Right atrium auricular region (tissue), 2 donors: ENCODE measurements at regions not wholly inside any gene's neighbourhood (a gene's known extent, or its start where the extent isn't known, plus 50 kb on each side); places are given as distances from the start of the nearest gene placed in this dataset.

Experiments
- DNase-seq: peaks from one replicate; pipeline ENCODE4 v3.0.0-alpha.2; 2019; ENCODE audit warnings: low spot score
- H3K27ac ChIP-seq, 2 donors: fragments of 200-600 bp; sonication (generic); 1 replicate in 1 of 2; 2 replicates in 1 of 2; pipeline ENCODE4 v1.5.1; 2016 to 2019
- H3K27me3 ChIP-seq, 2 donors: fragments of 200-600 bp; sonication (generic); one replicate each; pipeline versions ENCODE4 v1.5.1 to v1.6.0; 2017 to 2019
- H3K36me3 ChIP-seq: fragments of 200-600 bp; sonication (generic); one replicate; pipeline ENCODE4 v1.5.1; 2016
- H3K4me1 ChIP-seq, 2 donors: fragments of 200-600 bp; sonication (generic); one replicate each; pipeline versions ENCODE4 v1.5.1 to v1.6.0; 2017 to 2019
- H3K4me3 ChIP-seq, 2 donors: fragments of 200-600 bp; sonication (generic); 1 replicate in 1 of 2; 2 replicates in 1 of 2; pipeline ENCODE4 v1.5.1; 2017 to 2019; ENCODE audit warnings: mild to moderate bottlenecking in 1 of 2, moderate library complexity in 1 of 2
- H3K9me3 ChIP-seq, 2 donors: fragments of 200-600 bp; sonication (generic); one replicate each; pipeline ENCODE4 v1.5.1; 2019
- CTCF ChIP-seq, 2 donors: fragments of 200-600 bp; sonication (generic); IDR thresholded peaks; one replicate each; pipeline ENCODE4 v1.5.1; 2019; ENCODE audit warnings: antibody characterized with exemption in 2 of 2

- H3K36me3 ChIP-seq, result no peaks in the 10 kb centered on the region
- no peak overlapping the region for H3K27ac ChIP-seq
- TF ChIP-seq CTCF (IDR thresholded peaks at IDR 0.05), result no peak
- H3K4me3 ChIP-seq, result no peak overlapping the region
- no peaks in the 10 kb centered on the region for H3K9me3 ChIP-seq
- H3K27me3 ChIP-seq, result no peaks in the 10 kb centered on the region
- no peaks in the 10 kb centered on the region for H3K4me1 ChIP-seq
- no peak for DNase-seq
Measured at GRCh38 chr10:32163071-32163761, 107.0 kb upstream of the KIF5B start.

GRCh38 chr10:32161586-32161985 lies 105.4 kb upstream of the KIF5B start:
- no peaks in the 10 kb centered on the region for H3K4me1 ChIP-seq
- H3K36me3 ChIP-seq, result no peaks in the 10 kb centered on the region
- no peak for DNase-seq
- no peaks in the 10 kb centered on the region for H3K9me3 ChIP-seq
- no peak for TF ChIP-seq CTCF (IDR thresholded peaks at IDR 0.05)
- H3K27me3 ChIP-seq, result no peaks in the 10 kb centered on the region
- H3K27ac ChIP-seq, result no peak overlapping the region
- no peak overlapping the region for H3K4me3 ChIP-seq

- no peak for DNase-seq
- Histone ChIP-seq H3K36me3 (no peaks in the 10 kb centered on the region), H3K27ac (no peak overlapping the region), H3K27me3 (no peaks in the 10 kb centered on the region), H3K9me3 (no peaks in the 10 kb centered on the region), H3K4me3 (no peak overlapping the region), H3K4me1 (no peaks in the 10 kb centered on the region)
- no peak for TF ChIP-seq CTCF (IDR thresholded peaks at IDR 0.05)
Measured at GRCh38 chr10:32160864-32161263, 104.6 kb upstream of the KIF5B start.

- no peak overlapping the region for H3K4me3 ChIP-seq
- no peaks in the 10 kb centered on the region for H3K4me1 ChIP-seq
- no peak for TF ChIP-seq CTCF (IDR thresholded peaks at IDR 0.05)
- no peak for DNase-seq
- H3K36me3 ChIP-seq, result no peaks in the 10 kb centered on the region
- H3K9me3 ChIP-seq, result no peaks in the 10 kb centered on the region
- no peaks in the 10 kb centered on the region for H3K27me3 ChIP-seq
- H3K27ac ChIP-seq, result no peak overlapping the region
Measured at GRCh38 chr10:32159264-32159663, 103.0 kb upstream of the KIF5B start.

- Histone ChIP-seq H3K4me1 (no peaks in the 10 kb centered on the region), H3K9me3 (peaks cover 0 to 15% of the 10 kb centered on the region in 2 donors), H3K36me3 (no peaks in the 10 kb centered on the region), H3K4me3 (no peak overlapping the region), H3K27me3 (no peaks in the 10 kb centered on the region), H3K27ac (no peak overlapping the region)
- DNase-seq, result no peak
- no peak for TF ChIP-seq CTCF (IDR thresholded peaks at IDR 0.05)
Measured at GRCh38 chr10:32156031-32156495, 99.8 kb upstream of the KIF5B start.

- no peak for DNase-seq
- peaks cover 0 to 15% of the 10 kb centered on the region in 2 donors for H3K9me3 ChIP-seq
- peaks cover 0 to 6% of the 10 kb centered on the region in 2 donors for H3K4me1 ChIP-seq
- no peaks in the 10 kb centered on the region for H3K36me3 ChIP-seq
- H3K4me3 ChIP-seq, result no peak overlapping the region
- no peaks in the 10 kb centered on the region for H3K27me3 ChIP-seq
- H3K27ac ChIP-seq, result no peak overlapping the region
- no peak for TF ChIP-seq CTCF (IDR thresholded peaks at IDR 0.05)
Measured at GRCh38 chr10:32155075-32155516, 98.9 kb upstream of the KIF5B start.
